ENCODE measurements at regions not wholly inside any gene's neighbourhood (a gene's known extent, or its start where the extent isn't known, plus 50 kb on each side); places are given as distances from the start of the nearest gene placed in this dataset.

GRCh38 chr16:59748531-59748930 lies 1014.4 kb upstream of the GOT2 start (continued):
- TF ChIP-seq ZHX1 (conservative IDR thresholded peaks at IDR 0.05; ENCODE audit: low read length) (no peak), BCLAF1 (IDR thresholded peaks at IDR 0.05; ENCODE audit: borderline replicate concordance in 1 of 2, control insufficient read depth in 1 of 2, low read depth in 2 of 2, low read length in 1 of 2) (no peak), ZNF512 (tag; IDR thresholded peaks at IDR 0.05) (no peak), HNRNPH1 (optimal IDR thresholded peaks at IDR 0.05; ENCODE audit: low read depth, low read length) (no peak), MED1 (CRISPR knock-in tag; IDR thresholded peaks at IDR 0.05; ENCODE audit: borderline replicate concordance) (no peak), CCAR2 (IDR thresholded peaks at IDR 0.05; ENCODE audit: low read depth, low read length) (no peak), STAT5A (IDR thresholded peaks at IDR 0.05; ENCODE audit: borderline replicate concordance, low read length) (no peak), ZNF639 (CRISPR knock-in tag; conservative IDR thresholded peaks at IDR 0.05 in 1 of 2, IDR thresholded peaks at IDR 0.05 in 1 of 2) (no peak)
